Naive thymus-derived CD4-positive, alpha-beta T cell (primary cell): ENCODE measurements at regions not wholly inside any gene's neighbourhood (a gene's known extent, or its start where the extent isn't known, plus 50 kb on each side); places are given as distances from the start of the nearest gene placed in this dataset.

Experiments
- ATAC-seq: fragments of 150-1000 bp; cut with Tn5 transposase; 2 replicates; pipeline ENCODE4 v1.10.0; 2021; ENCODE audit warnings: mild to moderate bottlenecking, moderate library complexity
- CTCF ChIA-PET: fragments of 350-600 bp; sonication (Branson Sonifier 250); formaldehyde crosslinking; loops from one replicate; lab custom pipeline; 2021; ENCODE audit warnings: antibody characterized with exemption; lab: Charles Lee
- POLR2A ChIA-PET: fragments of 350-600 bp; sonication (Branson Sonifier 250); formaldehyde crosslinking; loops from one replicate; lab custom pipeline; 2021; ENCODE audit warnings: antibody characterized with exemption, inconsistent platforms; lab: Charles Lee
- DNase-seq, 9 donors: peaks; one replicate each; pipeline versions ENCODE4 v3.0.0 to v3.0.0-alpha.2; 2020 to 2022; ENCODE audit warnings: mixed read lengths in 1 of 9
- H3K27ac ChIP-seq: one replicate; pipeline ENCODE4 v1.7.0; 2013; ENCODE audit warnings: mild to moderate bottlenecking, low read depth, low read length, moderate library complexity
- H3K27me3 ChIP-seq, 2 donors: one replicate each; pipeline ENCODE4 v1.7.0; 2013; ENCODE audit warnings: low read length in 2 of 2, mild to moderate bottlenecking in 2 of 2, moderate library complexity in 2 of 2; ENCODE audit not compliant: control insufficient read depth in 2 of 2, insufficient read depth in 2 of 2
- H3K36me3 ChIP-seq, 3 experiments: 1 replicate in 2 of 3; 2 replicates in 1 of 3; pipeline ENCODE4 v1.7.0; 2013; ENCODE audit warnings: low read length in 3 of 3, mild to moderate bottlenecking in 3 of 3, moderate library complexity in 1 of 3; ENCODE audit not compliant: insufficient read depth in 3 of 3, control insufficient read depth in 2 of 3
- H3K4me1 ChIP-seq, 2 donors: one replicate each; pipeline ENCODE4 v1.7.0; 2013; ENCODE audit warnings: low read length in 2 of 2, mild to moderate bottlenecking in 2 of 2, moderate library complexity in 1 of 2; ENCODE audit not compliant: control insufficient read depth in 2 of 2, insufficient read depth in 2 of 2
- H3K4me3 ChIP-seq: 2 replicates; pipeline ENCODE4 v1.7.0; 2013; ENCODE audit warnings: mild to moderate bottlenecking, low read length
- H3K9me3 ChIP-seq, 3 experiments: 1 replicate in 2 of 3; 2 replicates in 1 of 3; pipeline ENCODE4 v1.7.0; 2013; ENCODE audit warnings: low read length in 3 of 3; ENCODE audit not compliant: control insufficient read depth in 2 of 3
- H3K27ac Mint-ChIP-seq, 9 donors: one replicate each; pipeline ENCODE4 v1.8.0; 2020 to 2022; ENCODE audit warnings: mixed read lengths in 9 of 9, mild to moderate bottlenecking in 8 of 9, moderate library complexity in 5 of 9, inconsistent platforms in 2 of 9
- H3K27me3 Mint-ChIP-seq, 5 donors: one replicate each; pipeline ENCODE4 v1.8.0; 2021 to 2022; ENCODE audit warnings: mixed read lengths in 5 of 5, mild to moderate bottlenecking in 1 of 5
- H3K36me3 Mint-ChIP-seq, 5 donors: one replicate each; pipeline ENCODE4 v1.8.0; 2020 to 2022; ENCODE audit warnings: mixed read lengths in 5 of 5, mild to moderate bottlenecking in 3 of 5, inconsistent platforms in 1 of 5
- H3K4me1 Mint-ChIP-seq, 7 donors: one replicate each; pipeline ENCODE4 v1.8.0; 2020 to 2022; ENCODE audit warnings: mixed read lengths in 7 of 7, mild to moderate bottlenecking in 3 of 7, inconsistent platforms in 1 of 7
- H3K4me3 Mint-ChIP-seq, 10 donors: one replicate each; pipeline ENCODE4 v1.8.0; 2020 to 2022; ENCODE audit warnings: mild to moderate bottlenecking in 10 of 10, mixed read lengths in 10 of 10, moderate library complexity in 6 of 10, inconsistent platforms in 2 of 10
- H3K9me3 Mint-ChIP-seq, 11 donors: one replicate each; pipeline ENCODE4 v1.8.0; 2020 to 2022; ENCODE audit warnings: mixed read lengths in 11 of 11, mild to moderate bottlenecking in 4 of 11, inconsistent platforms in 1 of 11, moderate library complexity in 1 of 11
- intact Hi-C, 2 donors: fragments of 100-400 bp; cut with micrococcal nuclease; formaldehyde crosslinking; loops; one replicate each; pipeline ENCODE4 v1.15.1; 2023

DNA sequence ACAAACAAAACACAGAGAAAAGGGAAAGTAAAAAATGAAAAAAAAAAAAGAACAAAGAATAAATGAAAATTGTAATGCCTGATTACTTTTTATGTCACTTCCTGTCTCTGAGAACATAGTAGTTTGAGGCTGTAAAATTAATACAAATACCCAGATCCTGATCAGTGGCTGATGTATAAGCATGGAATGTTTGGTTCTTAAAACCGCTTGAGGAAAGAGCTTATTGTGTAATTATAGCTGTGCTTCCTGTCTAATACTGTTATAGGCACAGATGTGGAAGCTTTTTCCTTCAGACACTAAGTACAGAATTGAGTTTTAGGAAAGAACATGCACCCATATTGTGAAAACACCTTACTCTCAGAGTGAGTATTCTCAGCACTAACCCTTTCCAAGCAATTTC, 86.9 kb downstream of the AVPR1A start:
- H3K4me3 Mint-ChIP-seq = no peak overlapping the region
- Histone ChIP-seq H3K9me3 (no peaks in the 10 kb centered on the region), H3K4me3 (no peak overlapping the region), H3K4me1 (no peaks in the 10 kb centered on the region), H3K27ac (no peak overlapping the region), H3K36me3 (no peaks in the 10 kb centered on the region), H3K27me3 (no peaks in the 10 kb centered on the region)
- no peaks in the 10 kb centered on the region for H3K9me3 Mint-ChIP-seq
- ChIA-PET CTCF (no interaction called here), POLR2A (no interaction called here)
- intact Hi-C loops = no loop called here
- ATAC-seq (no peak), DNase-seq (no peak)
- no peaks in the 10 kb centered on the region for H3K36me3 Mint-ChIP-seq
- H3K4me1 Mint-ChIP-seq = peaks cover 0 to 1% (median 0%) of the 10 kb centered on the region in 7 donors
- H3K27me3 Mint-ChIP-seq = peaks cover 0 to 13% (median 8%) of the 10 kb centered on the region in 5 donors
- H3K27ac Mint-ChIP-seq = no peak overlapping the region

DNA sequence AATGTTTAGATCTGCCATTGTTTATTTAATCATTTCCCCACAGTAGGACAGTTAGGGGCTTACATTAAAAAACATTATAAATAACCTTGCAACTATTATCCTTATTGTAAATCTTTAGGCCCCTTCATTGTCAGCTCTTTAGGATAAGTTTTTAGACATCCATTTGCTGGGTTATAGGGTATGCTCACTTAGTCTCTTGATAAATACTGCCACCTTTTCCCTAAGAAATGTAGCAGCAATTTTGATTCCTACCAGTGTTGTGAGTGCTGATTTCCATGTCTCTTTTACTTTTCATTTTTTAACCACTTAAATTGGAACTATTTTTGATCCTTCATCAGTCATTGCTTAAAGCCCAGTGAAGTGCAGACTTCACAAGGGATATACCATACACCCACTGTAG, 94.4 kb downstream of the AVPR1A start:
- Histone ChIP-seq H3K36me3 (no peaks in the 10 kb centered on the region), H3K9me3 (no peaks in the 10 kb centered on the region), H3K27ac (no peak overlapping the region), H3K4me1 (no peaks in the 10 kb centered on the region), H3K27me3 (no peaks in the 10 kb centered on the region), H3K4me3 (no peak overlapping the region)
- Mint-ChIP-seq H3K4me3 (no peak overlapping the region), H3K9me3 (peaks cover 0 to 5% (median 0%) of the 10 kb centered on the region in 11 donors), H3K27ac (no peak overlapping the region), H3K36me3 (no peaks in the 10 kb centered on the region), H3K27me3 (peaks cover 0 to 12% (median 6%) of the 10 kb centered on the region in 5 donors), H3K4me1 (peaks cover 0 to 1% (median 0%) of the 10 kb centered on the region in 7 donors)
- intact Hi-C loops = no loop called here
- CTCF ChIA-PET = no interaction called here
- DNase-seq (no peak), ATAC-seq (no peak)
- POLR2A ChIA-PET = no interaction called here

DNA sequence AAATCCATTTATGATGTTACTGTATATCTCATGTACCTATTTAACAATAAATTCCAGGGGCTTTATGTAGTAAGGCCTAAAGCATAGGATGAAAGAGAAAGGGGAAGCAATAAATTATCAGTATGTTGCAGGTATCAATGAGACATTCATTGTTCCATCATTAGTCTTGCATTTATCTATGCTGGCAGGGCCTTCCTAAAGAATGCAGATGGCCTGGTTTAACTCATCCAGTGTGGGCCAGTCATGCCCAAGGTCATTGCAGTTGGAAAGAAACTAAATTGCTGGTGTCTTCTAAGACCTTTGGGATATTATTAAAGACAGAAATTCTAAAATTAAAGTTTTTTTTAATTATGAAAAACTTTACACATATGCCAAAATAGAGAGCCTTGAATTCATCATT, 98.3 kb downstream of the AVPR1A start:
- no peaks in the 10 kb centered on the region for H3K36me3 ChIP-seq
- Mint-ChIP-seq H3K4me1 (no peaks in the 10 kb centered on the region), H3K9me3 (peaks cover 0 to 5% (median 0%) of the 10 kb centered on the region in 11 donors), H3K36me3 (no peaks in the 10 kb centered on the region), H3K4me3 (no peak overlapping the region), H3K27me3 (peaks cover 0 to 18% (median 4%) of the 10 kb centered on the region in 5 donors), H3K27ac (no peak overlapping the region)
- H3K9me3 ChIP-seq = no peaks in the 10 kb centered on the region
- ChIA-PET POLR2A (no interaction called here), CTCF (no interaction called here)
- no peak for ATAC-seq
- H3K4me1 ChIP-seq = no peaks in the 10 kb centered on the region
- H3K27ac ChIP-seq = no peak overlapping the region
- intact Hi-C loops = no loop called here
- no peak for DNase-seq
- H3K27me3 ChIP-seq = no peaks in the 10 kb centered on the region
- no peak overlapping the region for H3K4me3 ChIP-seq

DNA sequence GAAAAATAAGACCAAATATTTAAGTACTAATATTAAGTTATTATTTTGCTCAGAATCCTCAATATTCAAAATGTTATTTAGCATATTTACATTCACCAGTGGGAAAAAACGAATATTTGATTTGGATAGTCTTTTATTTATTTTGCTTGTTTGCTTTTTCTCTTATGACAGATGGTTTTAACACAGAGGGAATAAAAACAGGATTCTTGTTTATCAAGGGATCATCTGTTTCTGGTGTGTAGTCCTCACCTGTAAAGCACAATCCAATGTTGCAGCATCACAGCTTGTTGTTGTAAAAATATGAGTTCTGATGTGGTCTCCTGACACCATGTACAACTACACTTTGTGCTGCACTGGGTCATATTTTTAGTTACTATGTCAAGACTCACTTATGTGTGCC, 103.9 kb downstream of the AVPR1A start:
- no peaks in the 10 kb centered on the region for H3K36me3 ChIP-seq
- no peaks in the 10 kb centered on the region for H3K27me3 ChIP-seq
- DNase-seq = no peak
- ChIA-PET POLR2A (no interaction called here), CTCF (no interaction called here)
- H3K9me3 ChIP-seq = no peaks in the 10 kb centered on the region
- H3K27ac ChIP-seq = no peak overlapping the region
- Mint-ChIP-seq H3K4me3 (no peak overlapping the region), H3K4me1 (no peaks in the 10 kb centered on the region), H3K27me3 (peaks cover 0 to 18% (median 4%) of the 10 kb centered on the region in 5 donors), H3K27ac (no peak overlapping the region), H3K36me3 (no peaks in the 10 kb centered on the region), H3K9me3 (peaks cover 0 to 2% (median 0%) of the 10 kb centered on the region in 11 donors)
- intact Hi-C loops = no loop called here
- H3K4me1 ChIP-seq = no peaks in the 10 kb centered on the region
- ATAC-seq = no peak
- H3K4me3 ChIP-seq = no peak overlapping the region

DNA sequence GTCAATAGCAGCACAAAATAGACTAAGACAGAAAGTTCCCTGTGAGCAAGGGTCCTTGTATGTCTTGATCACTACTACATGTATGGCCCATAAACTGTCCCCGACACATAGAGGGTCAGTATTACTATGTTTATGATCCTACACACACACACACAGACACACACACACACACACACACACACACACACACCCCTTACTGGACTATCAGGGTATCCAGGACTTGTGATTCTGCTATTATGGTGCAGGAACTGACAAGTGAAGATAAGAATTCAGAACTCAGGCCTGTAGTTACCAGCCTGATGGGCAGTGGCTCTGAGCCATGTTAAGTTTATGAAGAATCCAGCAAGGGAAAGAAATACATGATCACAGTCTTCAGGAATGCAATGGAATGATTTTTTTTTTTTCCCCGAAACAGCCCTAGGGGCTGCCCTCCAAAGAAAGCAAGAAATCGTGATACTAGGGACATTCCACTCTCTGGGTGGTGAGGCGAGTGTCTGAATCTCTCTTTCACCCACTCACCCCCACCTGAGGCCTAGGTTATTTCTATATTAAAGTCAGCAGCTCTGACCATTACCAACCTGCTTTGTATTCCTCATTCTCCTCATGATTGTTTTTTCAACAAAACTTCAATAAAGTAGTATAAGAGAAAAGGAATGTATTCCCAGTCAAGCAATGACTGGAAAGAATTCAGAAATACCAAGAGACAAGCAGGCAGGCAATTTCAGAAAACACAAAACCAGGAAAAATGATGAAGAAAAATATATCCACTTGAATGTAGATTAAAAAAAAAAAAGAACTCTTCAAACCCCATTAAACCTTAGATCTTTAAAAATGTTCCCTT, 105.8 kb downstream of the AVPR1A start:
- Mint-ChIP-seq H3K27me3 (peaks cover 0 to 12% (median 4%) of the 10 kb centered on the region in 5 donors), H3K27ac (no peak overlapping the region), H3K36me3 (no peaks in the 10 kb centered on the region), H3K4me3 (no peak overlapping the region), H3K4me1 (no peaks in the 10 kb centered on the region), H3K9me3 (peaks cover 0 to 5% (median 0%) of the 10 kb centered on the region in 11 donors)
- no peaks in the 10 kb centered on the region for H3K4me1 ChIP-seq
- ChIA-PET POLR2A (no interaction called here), CTCF (no interaction called here)
- no peak overlapping the region for H3K4me3 ChIP-seq
- H3K27ac ChIP-seq = no peak overlapping the region
- ATAC-seq (no peak), DNase-seq (no peak)
- no peaks in the 10 kb centered on the region for H3K27me3 ChIP-seq
- no peaks in the 10 kb centered on the region for H3K36me3 ChIP-seq
- intact Hi-C loops = no loop called here
- H3K9me3 ChIP-seq = no peaks in the 10 kb centered on the region

- no peaks in the 10 kb centered on the region for H3K36me3 ChIP-seq
- H3K27ac ChIP-seq = no peak overlapping the region
- Mint-ChIP-seq H3K36me3 (no peaks in the 10 kb centered on the region), H3K4me1 (no peaks in the 10 kb centered on the region), H3K4me3 (no peak overlapping the region), H3K27ac (no peak overlapping the region), H3K9me3 (peaks cover 0 to 5% (median 0%) of the 10 kb centered on the region in 11 donors), H3K27me3 (peaks cover 0 to 4% (median 0%) of the 10 kb centered on the region in 5 donors)
- no peak for DNase-seq
- H3K27me3 ChIP-seq = no peaks in the 10 kb centered on the region
- no peaks in the 10 kb centered on the region for H3K9me3 ChIP-seq
- intact Hi-C loops = no loop called here
- ATAC-seq = no peak
- ChIA-PET POLR2A (no interaction called here), CTCF (no interaction called here)
- H3K4me3 ChIP-seq = no peak overlapping the region
- H3K4me1 ChIP-seq = no peaks in the 10 kb centered on the region
These were observed 107.7 kb upstream of the PPM1H start for GRCh38 chr12:63042646-63043045.

DNA sequence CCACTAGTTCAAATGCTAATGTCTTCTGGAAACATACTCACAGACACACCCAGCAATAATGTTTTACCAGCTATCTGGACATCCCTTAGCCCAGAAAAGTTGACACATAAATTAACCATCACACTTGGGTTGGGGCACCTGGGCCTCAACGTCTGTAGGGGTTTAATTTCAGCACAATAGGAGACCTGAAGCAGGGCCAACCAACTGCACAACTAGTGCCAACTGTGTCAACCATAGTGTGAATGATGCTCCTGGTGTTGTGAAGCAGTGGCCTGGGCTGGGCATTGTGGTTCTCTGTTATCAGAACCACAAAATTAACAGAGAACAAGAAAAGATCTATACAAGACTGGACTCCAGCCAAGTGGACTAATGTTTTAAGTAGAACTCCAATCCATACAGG, 106.7 kb upstream of the PPM1H start:
- no peaks in the 10 kb centered on the region for H3K36me3 Mint-ChIP-seq
- CTCF ChIA-PET = no interaction called here
- ATAC-seq (no peak), DNase-seq (no peak)
- Histone ChIP-seq H3K4me1 (no peaks in the 10 kb centered on the region), H3K9me3 (no peaks in the 10 kb centered on the region), H3K27ac (no peak overlapping the region), H3K27me3 (no peaks in the 10 kb centered on the region), H3K4me3 (no peak overlapping the region), H3K36me3 (no peaks in the 10 kb centered on the region)
- no peak overlapping the region for H3K27ac Mint-ChIP-seq
- peaks cover 0 to 4% (median 0%) of the 10 kb centered on the region in 5 donors for H3K27me3 Mint-ChIP-seq
- H3K9me3 Mint-ChIP-seq = peaks cover 0 to 5% (median 0%) of the 10 kb centered on the region in 11 donors
- no peaks in the 10 kb centered on the region for H3K4me1 Mint-ChIP-seq
- intact Hi-C loops = no loop called here
- POLR2A ChIA-PET = no interaction called here
- H3K4me3 Mint-ChIP-seq = no peak overlapping the region
